ENCODE measurements at regions not wholly inside any gene's neighbourhood (a gene's known extent, or its start where the extent isn't known, plus 50 kb on each side); places are given as distances from the start of the nearest gene placed in this dataset.

- ATAC-seq (ENCODE audit: low read depth) (no peak), DNase-seq (ENCODE audit: low spot score) (peak; percentile 30)
These were observed 566.1 kb downstream of the BRD1 start for GRCh38 chr22:49261616-49262015.

DNA sequence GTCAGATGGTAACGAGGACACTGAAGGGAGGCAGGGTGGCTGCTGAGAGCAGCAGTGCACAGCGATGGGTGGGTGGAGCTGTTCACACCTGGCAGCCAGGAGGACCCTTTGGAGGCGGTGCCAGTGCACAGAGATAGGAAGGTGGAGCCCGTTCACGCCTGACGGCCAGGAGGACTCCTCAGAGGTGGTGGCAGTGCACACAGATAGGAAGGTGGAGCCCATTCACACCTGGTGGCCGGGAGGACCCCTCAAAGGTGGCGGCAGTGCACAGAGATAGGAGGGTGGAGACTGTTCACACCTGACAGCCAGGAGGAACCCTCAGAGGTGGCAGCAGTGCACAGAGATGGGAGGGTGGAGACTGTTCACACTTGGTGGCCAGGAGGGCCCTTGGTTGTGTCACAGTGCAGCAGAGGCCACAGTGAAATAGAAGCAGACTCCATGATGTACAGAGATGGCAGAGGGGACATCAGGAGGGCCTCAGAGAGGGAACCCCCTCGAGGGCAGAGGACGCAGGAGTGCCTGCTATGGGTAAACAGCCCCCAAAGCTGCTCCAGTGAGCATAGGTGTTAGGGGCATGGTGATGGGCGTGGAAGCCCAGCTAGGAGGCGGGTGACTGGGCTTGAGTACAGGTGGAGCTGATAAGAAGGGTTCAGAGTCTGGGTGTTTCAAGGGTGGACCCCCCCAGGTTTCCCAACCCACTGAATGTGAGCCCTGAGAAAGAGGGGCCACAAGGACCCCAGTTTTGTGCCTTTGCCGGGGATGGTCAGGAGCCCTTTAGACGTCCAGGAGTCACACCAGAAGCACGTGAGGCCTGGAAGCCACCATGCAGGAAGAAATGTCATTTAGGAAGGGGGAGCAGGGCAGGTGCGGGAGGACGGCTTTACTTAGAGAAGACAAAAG lies 566.7 kb downstream of the BRD1 start:
- Histone ChIP-seq H3K27me3 (ENCODE audit: insufficient read depth, poor library complexity, severe bottlenecking) (no peaks in the 10 kb centered on the region), H3K4me1 (ENCODE audit: insufficient read depth, poor library complexity, severe bottlenecking) (no peaks in the 10 kb centered on the region), H3K9me3 (ENCODE audit: severe bottlenecking) (no peaks in the 10 kb centered on the region), H3K27ac (ENCODE audit: poor library complexity, severe bottlenecking) (no peak overlapping the region), H3K36me3 (ENCODE audit: low read depth) (no peaks in the 10 kb centered on the region), H3K4me3 (ENCODE audit: severe bottlenecking) (no peak overlapping the region)
- TF ChIP-seq, protein P1, sequence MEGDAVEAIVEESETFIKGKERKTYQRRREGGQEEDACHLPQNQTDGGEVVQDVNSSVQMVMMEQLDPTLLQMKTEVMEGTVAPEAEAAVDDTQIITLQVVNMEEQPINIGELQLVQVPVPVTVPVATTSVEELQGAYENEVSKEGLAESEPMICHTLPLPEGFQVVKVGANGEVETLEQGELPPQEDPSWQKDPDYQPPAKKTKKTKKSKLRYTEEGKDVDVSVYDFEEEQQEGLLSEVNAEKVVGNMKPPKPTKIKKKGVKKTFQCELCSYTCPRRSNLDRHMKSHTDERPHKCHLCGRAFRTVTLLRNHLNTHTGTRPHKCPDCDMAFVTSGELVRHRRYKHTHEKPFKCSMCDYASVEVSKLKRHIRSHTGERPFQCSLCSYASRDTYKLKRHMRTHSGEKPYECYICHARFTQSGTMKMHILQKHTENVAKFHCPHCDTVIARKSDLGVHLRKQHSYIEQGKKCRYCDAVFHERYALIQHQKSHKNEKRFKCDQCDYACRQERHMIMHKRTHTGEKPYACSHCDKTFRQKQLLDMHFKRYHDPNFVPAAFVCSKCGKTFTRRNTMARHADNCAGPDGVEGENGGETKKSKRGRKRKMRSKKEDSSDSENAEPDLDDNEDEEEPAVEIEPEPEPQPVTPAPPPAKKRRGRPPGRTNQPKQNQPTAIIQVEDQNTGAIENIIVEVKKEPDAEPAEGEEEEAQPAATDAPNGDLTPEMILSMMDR (IDR thresholded peaks at IDR 0.05; ENCODE audit: poor library complexity, severe bottlenecking): no peak
- DNase-seq (ENCODE audit: low spot score) (peak; percentile 33), ATAC-seq (ENCODE audit: low read depth) (no peak)

More at GRCh38 chr22:49261616-49262015, 566.1 kb downstream of the BRD1 start:
- Histone ChIP-seq H3K27me3 (ENCODE audit: insufficient read depth, poor library complexity, severe bottlenecking) (no peaks in the 10 kb centered on the region), H3K27ac (ENCODE audit: poor library complexity, severe bottlenecking) (no peak overlapping the region), H3K4me3 (ENCODE audit: severe bottlenecking) (no peak overlapping the region), H3K36me3 (ENCODE audit: low read depth) (no peaks in the 10 kb centered on the region), H3K9me3 (ENCODE audit: severe bottlenecking) (no peaks in the 10 kb centered on the region), H3K4me1 (ENCODE audit: insufficient read depth, poor library complexity, severe bottlenecking) (no peaks in the 10 kb centered on the region)
- TF ChIP-seq, protein P1 (IDR thresholded peaks at IDR 0.05; ENCODE audit: poor library complexity, severe bottlenecking): no peak

DNA sequence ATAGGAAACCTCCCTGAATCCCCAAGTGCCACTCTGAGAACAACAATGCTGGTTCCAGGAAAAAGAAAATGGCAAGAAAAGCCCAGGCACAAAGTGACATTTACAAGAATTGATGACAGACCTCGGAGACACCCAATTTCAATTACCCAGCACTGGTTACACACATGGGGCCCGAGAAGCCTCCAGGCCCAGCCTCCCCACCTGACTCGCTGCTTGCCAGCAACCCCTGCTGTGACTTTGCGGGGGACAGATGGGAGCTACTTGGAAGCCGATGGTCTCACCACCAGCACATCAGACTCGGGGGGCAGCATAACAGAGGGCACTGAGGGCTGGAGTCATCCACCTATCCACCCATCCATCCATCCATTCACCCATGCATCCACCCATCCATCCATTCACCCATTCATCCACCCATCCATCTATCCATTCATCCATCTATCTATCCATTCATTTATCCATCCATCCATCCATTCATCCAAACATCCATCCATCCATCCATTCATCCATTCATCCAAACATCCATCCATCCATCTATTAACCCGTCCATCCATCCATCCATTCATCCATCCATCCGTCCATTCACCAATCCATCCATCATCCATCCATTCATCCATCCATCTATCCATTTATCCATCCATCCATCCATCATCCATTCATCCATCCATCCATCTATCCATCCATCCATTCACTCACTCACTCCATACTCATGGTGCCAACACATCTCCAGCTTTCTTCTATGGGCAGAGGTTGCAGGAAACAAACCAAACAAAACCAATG lies 567.6 kb downstream of the BRD1 start:
- Histone ChIP-seq H3K27me3 (ENCODE audit: insufficient read depth, poor library complexity, severe bottlenecking) (no peaks in the 10 kb centered on the region), H3K4me3 (ENCODE audit: severe bottlenecking) (no peak overlapping the region), H3K36me3 (ENCODE audit: low read depth) (no peaks in the 10 kb centered on the region), H3K9me3 (ENCODE audit: severe bottlenecking) (no peaks in the 10 kb centered on the region), H3K4me1 (ENCODE audit: insufficient read depth, poor library complexity, severe bottlenecking) (no peaks in the 10 kb centered on the region), H3K27ac (ENCODE audit: poor library complexity, severe bottlenecking) (no peak overlapping the region)
- TF ChIP-seq, protein P1 (IDR thresholded peaks at IDR 0.05; ENCODE audit: poor library complexity, severe bottlenecking): no peak
- no peak for ATAC-seq (ENCODE audit: low read depth)
- DNase-seq (ENCODE audit: low spot score): peak; percentile 9

GRCh38 chr22:49258107-49259010 lies 569.3 kb downstream of the BRD1 start:
- TF ChIP-seq, protein P1 (IDR thresholded peaks at IDR 0.05; ENCODE audit: poor library complexity, severe bottlenecking): no peak
- no peak overlapping the region for H3K27ac ChIP-seq (ENCODE audit: poor library complexity, severe bottlenecking)
- no peaks in the 10 kb centered on the region for H3K27me3 ChIP-seq (ENCODE audit: insufficient read depth, poor library complexity, severe bottlenecking)
- DNase-seq (ENCODE audit: low spot score): peak; percentile 24
- no peaks in the 10 kb centered on the region for H3K36me3 ChIP-seq (ENCODE audit: low read depth)
- ATAC-seq (ENCODE audit: low read depth): no peak
- H3K4me3 ChIP-seq (ENCODE audit: severe bottlenecking): no peak overlapping the region
- no peaks in the 10 kb centered on the region for H3K9me3 ChIP-seq (ENCODE audit: severe bottlenecking)
- no peaks in the 10 kb centered on the region for H3K4me1 ChIP-seq (ENCODE audit: insufficient read depth, poor library complexity, severe bottlenecking)
